KMS-11 (cell line): ENCODE measurements at regions not wholly inside any gene's neighbourhood (a gene's known extent, or its start where the extent isn't known, plus 50 kb on each side); places are given as distances from the start of the nearest gene placed in this dataset.
A peak's percentile ranks its signal among the peaks of the same experiment; 100 is the strongest.
"Not testable (repeated sequence)": the region's sequence is repeated elsewhere in the genome, so short reads cannot be mapped to it uniquely, and the experiment has no call there.

Experiments
- H2AFZ ChIP-seq: fragments of 200-600 bp; sonication (generic); 2 replicates; pipeline ENCODE4 v1.6.1; 2016; ENCODE audit warnings: antibody characterized with exemption, mixed run types, low read depth
- H3K27ac ChIP-seq: fragments of 200-600 bp; sonication (generic); 2 replicates; pipeline ENCODE4 v1.6.1; 2016; ENCODE audit warnings: mild to moderate bottlenecking, mixed run types
- H3K27me3 ChIP-seq: fragments of 200-600 bp; sonication (generic); 2 replicates; pipeline ENCODE4 v1.6.1; 2017; ENCODE audit warnings: mild to moderate bottlenecking, low read depth, mixed run types, moderate library complexity; ENCODE audit not compliant: insufficient read depth
- H3K36me3 ChIP-seq: fragments of 200-600 bp; sonication (generic); 2 replicates; pipeline ENCODE4 v1.6.1; 2017; ENCODE audit warnings: mild to moderate bottlenecking, mixed run types; ENCODE audit not compliant: insufficient read depth
- H3K4me1 ChIP-seq: fragments of 200-600 bp; sonication (generic); 2 replicates; pipeline ENCODE4 v1.6.1; 2016; ENCODE audit warnings: mild to moderate bottlenecking, low read depth, mixed run types; ENCODE audit not compliant: poor library complexity, severe bottlenecking
- H3K4me2 ChIP-seq: fragments of 200-600 bp; sonication (generic); 2 replicates; pipeline ENCODE4 v1.7.0; 2016; ENCODE audit warnings: mild to moderate bottlenecking, mixed run types
- H3K4me3 ChIP-seq: fragments of 200-600 bp; sonication (generic); IDR thresholded peaks from 2 replicates; pipeline ENCODE4 v1.6.1; 2017; ENCODE audit warnings: low read depth, low read length, mixed read lengths; ENCODE audit not compliant: insufficient read depth
- H3K79me2 ChIP-seq: fragments of 200-600 bp; sonication (generic); 2 replicates; pipeline ENCODE4 v1.6.1; 2016; ENCODE audit warnings: low read depth, mixed run types; ENCODE audit not compliant: insufficient read depth
- H3K9ac ChIP-seq: fragments of 200-600 bp; sonication (generic); 2 replicates; pipeline ENCODE4 v1.6.1; 2016; ENCODE audit warnings: mild to moderate bottlenecking, mixed run types
- H4K20me1 ChIP-seq: fragments of 200-600 bp; sonication (generic); 2 replicates; pipeline ENCODE4 v1.6.1; 2016; ENCODE audit warnings: mild to moderate bottlenecking, mixed run types; ENCODE audit not compliant: insufficient read depth
- TF ChIP-seq, protein P1 (sequence below): fragments of 200-600 bp; sonication (generic); conservative IDR thresholded peaks from 2 replicates; pipeline ENCODE4 v1.6.1; 2017; ENCODE audit warnings: low read depth, mild to moderate bottlenecking, antibody characterized with exemption, low read length, moderate library complexity, mixed read lengths

- Histone ChIP-seq H3K27ac (no peak overlapping the region), H3K4me2 (no peak overlapping the region), H3K4me3 (no peak overlapping the region), H3K4me1 (no peaks in the 10 kb centered on the region), H3K27me3 (no peaks in the 10 kb centered on the region), H3K36me3 (no peaks in the 10 kb centered on the region), H3K9ac (no peak overlapping the region), H2AFZ (0 out of 2 replicates have a peak overlapping the region, but pooled peaks have one; percentile 28), H4K20me1 (no peaks in the 10 kb centered on the region), H3K79me2 (no peaks in the 10 kb centered on the region)
- TF ChIP-seq, protein P1, sequence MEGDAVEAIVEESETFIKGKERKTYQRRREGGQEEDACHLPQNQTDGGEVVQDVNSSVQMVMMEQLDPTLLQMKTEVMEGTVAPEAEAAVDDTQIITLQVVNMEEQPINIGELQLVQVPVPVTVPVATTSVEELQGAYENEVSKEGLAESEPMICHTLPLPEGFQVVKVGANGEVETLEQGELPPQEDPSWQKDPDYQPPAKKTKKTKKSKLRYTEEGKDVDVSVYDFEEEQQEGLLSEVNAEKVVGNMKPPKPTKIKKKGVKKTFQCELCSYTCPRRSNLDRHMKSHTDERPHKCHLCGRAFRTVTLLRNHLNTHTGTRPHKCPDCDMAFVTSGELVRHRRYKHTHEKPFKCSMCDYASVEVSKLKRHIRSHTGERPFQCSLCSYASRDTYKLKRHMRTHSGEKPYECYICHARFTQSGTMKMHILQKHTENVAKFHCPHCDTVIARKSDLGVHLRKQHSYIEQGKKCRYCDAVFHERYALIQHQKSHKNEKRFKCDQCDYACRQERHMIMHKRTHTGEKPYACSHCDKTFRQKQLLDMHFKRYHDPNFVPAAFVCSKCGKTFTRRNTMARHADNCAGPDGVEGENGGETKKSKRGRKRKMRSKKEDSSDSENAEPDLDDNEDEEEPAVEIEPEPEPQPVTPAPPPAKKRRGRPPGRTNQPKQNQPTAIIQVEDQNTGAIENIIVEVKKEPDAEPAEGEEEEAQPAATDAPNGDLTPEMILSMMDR: peak; percentile 65
Measured at GRCh38 chr12:19915392-19916195, 452.7 kb upstream of the PDE3A start.

DNA sequence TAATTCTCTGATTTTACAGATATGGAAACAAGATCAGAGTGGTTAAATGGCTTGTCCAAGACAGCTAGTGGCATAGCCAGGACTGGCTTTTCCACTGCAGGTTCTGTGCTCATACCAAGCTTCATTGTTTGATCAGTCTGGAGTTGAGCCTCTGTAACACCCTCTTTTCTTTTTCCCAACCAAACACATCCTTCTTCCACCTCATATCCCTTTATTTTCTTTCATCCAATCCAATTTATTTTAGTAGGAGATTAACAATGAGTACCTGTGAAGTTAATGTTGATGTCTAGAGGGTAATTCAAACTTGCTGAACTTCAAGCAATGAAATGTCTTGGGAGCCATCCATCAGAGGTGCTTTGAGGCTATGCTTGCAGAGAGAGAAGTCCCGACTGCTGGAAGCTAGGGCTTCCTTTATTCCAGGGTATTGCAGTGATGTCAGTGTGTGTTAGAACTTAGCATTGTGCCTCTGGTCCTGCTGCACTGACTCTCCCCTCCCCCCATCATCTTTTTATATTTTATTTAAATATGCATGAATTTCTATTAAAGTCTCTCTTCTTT lies 452.1 kb upstream of the PDE3A start:
- 0 out of 2 replicates have a peak overlapping the region, but pooled peaks have one; percentile 28 for H2AFZ ChIP-seq
- no peaks in the 10 kb centered on the region for H3K27me3 ChIP-seq

GRCh38 chr12:19916974-19917373 lies 451.4 kb upstream of the PDE3A start:
- H3K36me3 ChIP-seq: no peaks in the 10 kb centered on the region
- H3K4me1 ChIP-seq: no peaks in the 10 kb centered on the region
- no peak overlapping the region for H2AFZ ChIP-seq
- H3K27ac ChIP-seq: no peak overlapping the region
- no peak overlapping the region for H3K4me2 ChIP-seq
- H3K4me3 ChIP-seq: no peak overlapping the region
- H3K79me2 ChIP-seq: no peaks in the 10 kb centered on the region
- H3K9ac ChIP-seq: no peak overlapping the region
- TF ChIP-seq, protein P1: no peak
- no peaks in the 10 kb centered on the region for H3K27me3 ChIP-seq
- no peaks in the 10 kb centered on the region for H4K20me1 ChIP-seq

More for the DNA sequence above, 452.1 kb upstream of the PDE3A start:
- Histone ChIP-seq H3K36me3 (no peaks in the 10 kb centered on the region), H3K79me2 (no peaks in the 10 kb centered on the region), H3K4me3 (no peak overlapping the region), H3K9ac (no peak overlapping the region), H3K4me1 (no peaks in the 10 kb centered on the region), H3K27ac (no peak overlapping the region), H3K4me2 (no peak overlapping the region), H4K20me1 (no peaks in the 10 kb centered on the region)
- TF ChIP-seq, protein P1: no peak

DNA sequence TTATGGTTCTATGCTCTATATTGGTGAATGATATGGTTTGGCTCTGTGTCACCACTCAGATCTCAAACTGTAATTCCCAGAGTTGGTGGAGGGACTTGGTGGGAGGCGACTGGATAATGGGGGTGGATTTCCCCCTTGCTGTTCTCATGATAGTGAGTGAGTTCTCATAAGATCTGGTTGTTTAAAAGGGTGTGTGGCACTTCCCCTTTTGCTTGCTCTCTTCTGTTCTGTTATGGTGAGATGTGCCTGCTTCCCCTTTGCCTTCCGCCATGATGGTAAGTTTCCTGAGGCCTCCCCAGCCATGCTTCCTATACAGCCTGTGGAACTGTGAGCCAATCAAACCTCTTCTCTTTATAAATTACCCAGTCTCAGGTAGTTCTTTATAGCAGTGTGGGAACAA lies 446.6 kb upstream of the PDE3A start:
- not testable (repeated sequence) for H3K27me3 ChIP-seq, H3K9ac ChIP-seq, H2AFZ ChIP-seq, H3K4me3 ChIP-seq, H3K4me2 ChIP-seq, H3K79me2 ChIP-seq, H3K4me1 ChIP-seq, H3K36me3 ChIP-seq, H4K20me1 ChIP-seq, H3K27ac ChIP-seq

DNA sequence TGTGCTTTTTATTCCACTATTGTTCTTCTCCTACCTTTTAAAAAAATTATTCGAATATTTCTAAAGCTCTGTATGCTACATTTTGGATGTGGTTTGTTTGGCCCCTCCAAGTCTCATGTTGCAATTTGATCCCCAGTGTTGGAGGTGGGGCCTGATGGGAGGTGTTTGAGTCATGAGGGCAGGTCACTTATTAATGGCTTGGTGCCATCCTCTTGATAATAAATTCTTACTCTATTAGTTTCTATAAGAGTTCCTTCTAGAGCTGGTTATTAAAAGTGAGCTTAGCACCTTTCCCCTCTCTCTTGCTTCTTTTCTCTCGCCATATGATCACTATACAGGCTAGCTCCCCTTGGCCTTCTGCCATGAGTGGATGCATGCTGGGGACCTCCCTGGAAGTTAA lies 445.6 kb upstream of the PDE3A start:
- Histone ChIP-seq H3K4me1 (no peaks in the 10 kb centered on the region), H3K27ac (no peak overlapping the region)
- TF ChIP-seq, protein P1: no peak

More for the DNA sequence above, 445.6 kb upstream of the PDE3A start:
- Histone ChIP-seq H3K9ac (no peak overlapping the region), H3K27me3 (no peaks in the 10 kb centered on the region), H3K4me3 (no peak overlapping the region), H3K36me3 (no peaks in the 10 kb centered on the region), H2AFZ (no peak overlapping the region), H4K20me1 (no peaks in the 10 kb centered on the region), H3K4me2 (no peak overlapping the region), H3K79me2 (no peaks in the 10 kb centered on the region)
